ENCODE measurements at regions not wholly inside any gene's neighbourhood (a gene's known extent, or its start where the extent isn't known, plus 50 kb on each side); places are given as distances from the start of the nearest gene placed in this dataset.

GRCh38 chr2:199163613-199164458, 293.9 kb downstream of the SATB2 start:
- Histone ChIP-seq H3K4me1 (ENCODE audit: control insufficient read depth, insufficient read depth, low read length) (no peaks in the 10 kb centered on the region), H3K9me3 (ENCODE audit: control insufficient read depth, insufficient read depth, low read depth, low read length) (no peaks in the 10 kb centered on the region), H3K4me3 (ENCODE audit: low read depth, low read length) (no peak overlapping the region), H3K27ac (ENCODE audit: extremely low read depth, low read depth, low read length) (no peak overlapping the region), H3K36me3 (ENCODE audit: control insufficient read depth in 2 of 2, insufficient read depth in 1 of 2, low read length in 2 of 2) (no peaks in the 10 kb centered on the region)
- TF ChIP-seq KLF10 (tag by site-specific recombination; IDR thresholded peaks at IDR 0.05), result no peak
- TF ChIP-seq HOXA7 (CRISPR knock-in tag; IDR thresholded peaks at IDR 0.05; ENCODE audit: borderline replicate concordance), result no peak
- no peak for TF ChIP-seq ZNF529 (tag by site-specific recombination; IDR thresholded peaks at IDR 0.05; ENCODE audit: insufficient replicate concordance)
- no peak for TF ChIP-seq KLF7 (tag by site-specific recombination; IDR thresholded peaks at IDR 0.05; ENCODE audit: borderline replicate concordance)
- no peak for TF ChIP-seq ZXDB (tag by site-specific recombination; IDR thresholded peaks at IDR 0.05)
- TF ChIP-seq ZNF530 (tag by site-specific recombination; IDR thresholded peaks at IDR 0.05; ENCODE audit: low read depth), result no peak
- no peak for TF ChIP-seq SCRT1 (tag by site-specific recombination; IDR thresholded peaks at IDR 0.05; ENCODE audit: borderline replicate concordance)
- TF ChIP-seq ZNF571 (tag by site-specific recombination; IDR thresholded peaks at IDR 0.05), result no peak
- no peak for TF ChIP-seq KLF17 (tag by site-specific recombination; IDR thresholded peaks at IDR 0.05)
- no peak for TF ChIP-seq ZNF239 (tag by site-specific recombination; IDR thresholded peaks at IDR 0.05)
- TF ChIP-seq ZNF112 (tag by site-specific recombination; IDR thresholded peaks at IDR 0.05), result no peak
- no peak for TF ChIP-seq ZSCAN16 (tag by site-specific recombination; IDR thresholded peaks at IDR 0.05)
- POLR2A ChIA-PET, result no interaction called here
- CTCF ChIA-PET, result interaction anchor here (0.5 to 0.7 kb wide), 2 partner anchors 22 to 63 kb away, joined by 3 to 4 read pairs; no protein-coding TSS in a partner anchor

- H3K9me3 ChIP-seq (ENCODE audit: control insufficient read depth, insufficient read depth, low read depth, low read length), result no peaks in the 10 kb centered on the region
- H3K4me1 ChIP-seq (ENCODE audit: control insufficient read depth, insufficient read depth, low read length), result no peaks in the 10 kb centered on the region
- no peaks in the 10 kb centered on the region for H3K36me3 ChIP-seq (ENCODE audit: control insufficient read depth in 2 of 2, insufficient read depth in 1 of 2, low read length in 2 of 2)
- no peak overlapping the region for H3K4me3 ChIP-seq (ENCODE audit: low read depth, low read length)
- CTCF ChIA-PET, result interaction anchor here (0.6 kb wide), 1 partner anchor 717 kb away, joined by 3 read pairs; no protein-coding TSS in a partner anchor
- POLR2A ChIA-PET, result no interaction called here
- H3K27ac ChIP-seq (ENCODE audit: extremely low read depth, low read depth, low read length), result no peak overlapping the region
- TF ChIP-seq ZNF19 (tag by site-specific recombination; IDR thresholded peaks at IDR 0.05; ENCODE audit: low read depth) (no peak), ZNF558 (tag by site-specific recombination; IDR thresholded peaks at IDR 0.05) (no peak), ZSCAN30 (tag by site-specific recombination; IDR thresholded peaks at IDR 0.05) (no peak), ZFP37 (tag by site-specific recombination; IDR thresholded peaks at IDR 0.05) (no peak), KLF9 (tag by site-specific recombination; IDR thresholded peaks at IDR 0.05; ENCODE audit: low read depth) (no peak), ZNF660 (tag by site-specific recombination; IDR thresholded peaks at IDR 0.05) (no peak), ZNF202 (tag by site-specific recombination; IDR thresholded peaks at IDR 0.05; ENCODE audit: borderline replicate concordance) (no peak), ZBTB49 (tag by site-specific recombination; IDR thresholded peaks at IDR 0.05; ENCODE audit: low read depth) (no peak), GLIS2 (tag by site-specific recombination; IDR thresholded peaks at IDR 0.05) (no peak), KLF8 (tag by site-specific recombination; IDR thresholded peaks at IDR 0.05) (no peak), ZNF133 (tag by site-specific recombination; IDR thresholded peaks at IDR 0.05) (no peak), ZNF341 (tag by site-specific recombination; IDR thresholded peaks at IDR 0.05; ENCODE audit: low read depth) (no peak), ZNF426 (tag by site-specific recombination; IDR thresholded peaks at IDR 0.05) (no peak), ZNF18 (tag by site-specific recombination; IDR thresholded peaks at IDR 0.05) (no peak), ZSCAN4 (tag by site-specific recombination; IDR thresholded peaks at IDR 0.05) (no peak)
Observed at GRCh38 chr2:199160677-199161465, 296.9 kb downstream of the SATB2 start.
